ENCODE measurements at regions not wholly inside any gene's neighbourhood (a gene's known extent, or its start where the extent isn't known, plus 50 kb on each side); places are given as distances from the start of the nearest gene placed in this dataset.
"Not testable (repeated sequence)": the region's sequence is repeated elsewhere in the genome, so short reads cannot be mapped to it uniquely, and the experiment has no call there.

- CTCF ChIA-PET; ATAC-seq (ENCODE audit: low read depth): not testable (repeated sequence)
These were observed 461.7 kb upstream of the CDH4 start for GRCh38 chr20:60790339-60790738.

More at GRCh38 chr20:60790339-60790738, 461.7 kb upstream of the CDH4 start:
- dilution Hi-C loops (cut with HindIII; ENCODE audit: low sequenced_read_pairs, unreplicated experiment); H4K5ac ChIP-seq (ENCODE audit: low read depth, low read length); H4K8ac ChIP-seq (ENCODE audit: low read depth in 2 of 2, low read length in 2 of 2); BruUV-seq (replicated peaks); H3K18ac ChIP-seq (ENCODE audit: low read depth, low read length); H3K56ac ChIP-seq (ENCODE audit: extremely low read depth, insufficient read depth, low read length); H3K23ac ChIP-seq (ENCODE audit: low read depth, low read length); H3K9me1 ChIP-seq (ENCODE audit: insufficient read depth, low read length); H2AK5ac ChIP-seq (ENCODE audit: low read depth, low read length); H3K27ac ChIP-seq (ENCODE audit: insufficient read depth, low read length); H3K79me1 ChIP-seq (ENCODE audit: low read depth in 1 of 2, low read length in 2 of 2); H4K20me1 ChIP-seq (ENCODE audit: insufficient read depth, low read length); POLR2A ChIA-PET (ENCODE audit: unreplicated experiment); H3K36me3 ChIP-seq (ENCODE audit: control insufficient read depth, insufficient read depth, low read length); H3K4me3 ChIP-seq (ENCODE audit: insufficient read depth, low read depth, low read length); H4K91ac ChIP-seq (ENCODE audit: insufficient read depth, low read depth, low read length); H3K4me2 ChIP-seq (ENCODE audit: low read depth, low read length); H3K14ac ChIP-seq (replicated peaks; ENCODE audit: low read depth, low read length); H3K4me1 ChIP-seq (ENCODE audit: control insufficient read depth, insufficient read depth, low read length); DNase-seq; H2BK5ac ChIP-seq (ENCODE audit: low read depth, low read length, poor library complexity, severe bottlenecking); H2AFZ ChIP-seq (replicated peaks; ENCODE audit: low read length, poor library complexity); H2BK20ac ChIP-seq (ENCODE audit: low read depth, low read length); H2BK15ac ChIP-seq (ENCODE audit: low read depth, low read length); H3K9ac ChIP-seq (ENCODE audit: low read depth, low read length); in situ Hi-C loops (cut with MboI; ENCODE audit: low sequenced_read_pairs); H3K27me3 ChIP-seq (ENCODE audit: control insufficient read depth, insufficient read depth, low read length); H3K4ac ChIP-seq (ENCODE audit: low read depth, low read length); H2AK9ac ChIP-seq (replicated peaks; ENCODE audit: low read depth, low read length, poor library complexity); intact Hi-C loops (cut with micrococcal nuclease); H2BK120ac ChIP-seq (ENCODE audit: low read depth, low read length): not testable (repeated sequence)
- no CpG with 5 or more reads among the region's 3 CpGs for WGBS, 2 experiments (ENCODE audit: extremely low coverage in 2 of 2, insufficient read length in 1 of 2)
- 0 out of 2 replicates have a peak, but pooled peaks have one; percentile 3 for TF ChIP-seq MAFK (IDR thresholded peaks at IDR 0.05; ENCODE audit: low read depth, low read length)
- H3K9me3 ChIP-seq (ENCODE audit: control insufficient read depth, insufficient read depth, low read length): peaks cover 19% of the 10 kb centered on the region
